Heart left ventricle (tissue), 13 donors: ENCODE measurements at regions not wholly inside any gene's neighbourhood (a gene's known extent, or its start where the extent isn't known, plus 50 kb on each side); places are given as distances from the start of the nearest gene placed in this dataset.
"Not testable (repeated sequence)": the region's sequence is repeated elsewhere in the genome, so short reads cannot be mapped to it uniquely, and the experiment has no call there.

Experiments
- CTCF ChIP-seq, 12 donors: fragments of 200-600 bp; sonication (generic) in 4 of 12; IDR thresholded peaks; one replicate each; pipeline versions ENCODE4 v1.5.0 to v1.8.0; 2018 to 2022; ENCODE audit warnings: antibody characterized with exemption in 12 of 12, mild to moderate bottlenecking in 5 of 12
- POLR2A ChIP-seq, 2 donors: fragments of 450-650 bp; IDR thresholded peaks; one replicate each; pipeline ENCODE4 v1.6.1; 2017; ENCODE audit warnings: antibody characterized with exemption in 2 of 2, mild to moderate bottlenecking in 2 of 2, moderate library complexity in 2 of 2
- donor health status: ischemic (EF 13 %, LVEDD 7.1; RV severe dilation, severe dysfunction).
- donor health status: DM: no; HTN: yes; CAD: no.
- donor health status: DM: no; HTN: no; CAD: no.
- donor health status: ischemic (EF 25% LVEDD 6.9; RV normal size, moderate dysfunction).
- donor health status: ischemic (EF 25% LVEDD 5.7; RV mildly dilated, moderate dysfunction).
- donor health status: ischemic (EF 35%, LVEDD 5.7; RV mildly dilated, moderate dysfunction).
- donor health status: nonischemic (EF 11% LVEDD 7.7; RV severe dilation, severe dysfunction).
- donor health status: DM: yes; HTN: yes; CAD: no.
- donor health status: PGD.
- donor health status: ischemic (EF 29% LVEDD 5.4; RV normal size, mild dysfunction).
- donor health status: nonischemic (EF 23%, LVEDD 6.1; RV moderate dilation, normal function).

- TF ChIP-seq CTCF, POLR2A (IDR thresholded peaks at IDR 0.05): not testable (repeated sequence)
Measured at GRCh38 chr16:47897105-47897504, 258.7 kb downstream of the ABCC12 start.
